ENCODE measurements at regions not wholly inside any gene's neighbourhood (a gene's known extent, or its start where the extent isn't known, plus 50 kb on each side); places are given as distances from the start of the nearest gene placed in this dataset.

- TF ChIP-seq, protein P1, sequence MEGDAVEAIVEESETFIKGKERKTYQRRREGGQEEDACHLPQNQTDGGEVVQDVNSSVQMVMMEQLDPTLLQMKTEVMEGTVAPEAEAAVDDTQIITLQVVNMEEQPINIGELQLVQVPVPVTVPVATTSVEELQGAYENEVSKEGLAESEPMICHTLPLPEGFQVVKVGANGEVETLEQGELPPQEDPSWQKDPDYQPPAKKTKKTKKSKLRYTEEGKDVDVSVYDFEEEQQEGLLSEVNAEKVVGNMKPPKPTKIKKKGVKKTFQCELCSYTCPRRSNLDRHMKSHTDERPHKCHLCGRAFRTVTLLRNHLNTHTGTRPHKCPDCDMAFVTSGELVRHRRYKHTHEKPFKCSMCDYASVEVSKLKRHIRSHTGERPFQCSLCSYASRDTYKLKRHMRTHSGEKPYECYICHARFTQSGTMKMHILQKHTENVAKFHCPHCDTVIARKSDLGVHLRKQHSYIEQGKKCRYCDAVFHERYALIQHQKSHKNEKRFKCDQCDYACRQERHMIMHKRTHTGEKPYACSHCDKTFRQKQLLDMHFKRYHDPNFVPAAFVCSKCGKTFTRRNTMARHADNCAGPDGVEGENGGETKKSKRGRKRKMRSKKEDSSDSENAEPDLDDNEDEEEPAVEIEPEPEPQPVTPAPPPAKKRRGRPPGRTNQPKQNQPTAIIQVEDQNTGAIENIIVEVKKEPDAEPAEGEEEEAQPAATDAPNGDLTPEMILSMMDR (IDR thresholded peaks at IDR 0.05), result no peak
- TF ChIP-seq POLR2A (IDR thresholded peaks at IDR 0.05), result no peak
Measured at GRCh38 chr22:34324763-34325162, 404.5 kb upstream of the LARGE1 start.

Measured in ovary (tissue), 3 donors.